ENCODE measurements at regions not wholly inside any gene's neighbourhood (a gene's known extent, or its start where the extent isn't known, plus 50 kb on each side); places are given as distances from the start of the nearest gene placed in this dataset.
A peak's percentile ranks its signal among the peaks of the same experiment; 100 is the strongest.

GRCh38 chr1:68590473-68590872, 93.6 kb upstream of the DEPDC1 start:
- Histone ChIP-seq H3K4me1 (ENCODE audit: control insufficient read depth in 5 of 5, insufficient read depth in 5 of 5, low read length in 5 of 5) (no peaks in the 10 kb centered on the region), H3K27ac (ENCODE audit: low read depth in 1 of 2, low read length in 1 of 2) (no peak overlapping the region), H3K27me3 (ENCODE audit: control insufficient read depth in 3 of 3, insufficient read depth in 3 of 3, low read length in 2 of 3) (no peaks in the 10 kb centered on the region), H3K9me3 (ENCODE audit: control insufficient read depth in 4 of 4, insufficient read depth in 3 of 4, low read length in 3 of 4) (no peaks in the 10 kb centered on the region), H3K4me3 (no peak overlapping the region), H3K36me3 (ENCODE audit: control insufficient read depth in 4 of 4, insufficient read depth in 4 of 4, low read length in 4 of 4) (no peaks in the 10 kb centered on the region), H3K9ac (ENCODE audit: insufficient read depth in 1 of 2, low read length in 2 of 2) (no peak overlapping the region)
- TF ChIP-seq CTCF (IDR thresholded peaks at IDR 0.05; ENCODE audit: control extremely low read depth, extremely low read depth) = no peak
- DNase-seq (no peak), ATAC-seq (ENCODE audit: insufficient read depth, low FRiP score) (no peak)
- 84 to 93% methylated on average over 1 of the region's 1 CpG for WGBS, 2 donors

- no peak overlapping the region for H3K4me3 ChIP-seq
- no peak overlapping the region for H3K27ac ChIP-seq (ENCODE audit: low read depth in 1 of 2, low read length in 1 of 2)
- no peaks in the 10 kb centered on the region for H3K4me1 ChIP-seq (ENCODE audit: control insufficient read depth in 5 of 5, insufficient read depth in 5 of 5, low read length in 5 of 5)
- TF ChIP-seq CTCF (IDR thresholded peaks at IDR 0.05; ENCODE audit: control extremely low read depth, extremely low read depth) = no peak
- no peaks in the 10 kb centered on the region for H3K9me3 ChIP-seq (ENCODE audit: control insufficient read depth in 4 of 4, insufficient read depth in 3 of 4, low read length in 3 of 4)
- WGBS, 2 donors = 96 to 98% methylated on average over 2 of the region's 2 CpGs
- H3K9ac ChIP-seq (ENCODE audit: insufficient read depth in 1 of 2, low read length in 2 of 2) = no peak overlapping the region
- H3K27me3 ChIP-seq (ENCODE audit: control insufficient read depth in 3 of 3, insufficient read depth in 3 of 3, low read length in 2 of 3) = no peaks in the 10 kb centered on the region
- ATAC-seq (ENCODE audit: insufficient read depth, low FRiP score) (no peak), DNase-seq (no peak)
- no peaks in the 10 kb centered on the region for H3K36me3 ChIP-seq (ENCODE audit: control insufficient read depth in 4 of 4, insufficient read depth in 4 of 4, low read length in 4 of 4)
Observed at GRCh38 chr1:68594851-68595250, 98.0 kb upstream of the DEPDC1 start.

- Histone ChIP-seq H3K4me3 (no peak overlapping the region), H3K27me3 (ENCODE audit: control insufficient read depth in 3 of 3, insufficient read depth in 3 of 3, low read length in 2 of 3) (no peaks in the 10 kb centered on the region), H3K27ac (ENCODE audit: low read depth in 1 of 2, low read length in 1 of 2) (no peak overlapping the region), H3K4me1 (ENCODE audit: control insufficient read depth in 5 of 5, insufficient read depth in 5 of 5, low read length in 5 of 5) (no peaks in the 10 kb centered on the region), H3K9me3 (ENCODE audit: control insufficient read depth in 4 of 4, insufficient read depth in 3 of 4, low read length in 3 of 4) (no peaks in the 10 kb centered on the region), H3K36me3 (ENCODE audit: control insufficient read depth in 4 of 4, insufficient read depth in 4 of 4, low read length in 4 of 4) (no peaks in the 10 kb centered on the region), H3K9ac (ENCODE audit: insufficient read depth in 1 of 2, low read length in 2 of 2) (no peak overlapping the region)
- TF ChIP-seq CTCF (IDR thresholded peaks at IDR 0.05; ENCODE audit: control extremely low read depth, extremely low read depth) = no peak
- 56 to 73% methylated on average over 5 of the region's 5 CpGs for WGBS, 2 donors
- ATAC-seq (ENCODE audit: insufficient read depth, low FRiP score) (no peak), DNase-seq (peak in 2 of 3 donors; percentile 21 to 40)
Observed at GRCh38 chr1:68600049-68600661, 103.3 kb upstream of the DEPDC1 start.

DNA sequence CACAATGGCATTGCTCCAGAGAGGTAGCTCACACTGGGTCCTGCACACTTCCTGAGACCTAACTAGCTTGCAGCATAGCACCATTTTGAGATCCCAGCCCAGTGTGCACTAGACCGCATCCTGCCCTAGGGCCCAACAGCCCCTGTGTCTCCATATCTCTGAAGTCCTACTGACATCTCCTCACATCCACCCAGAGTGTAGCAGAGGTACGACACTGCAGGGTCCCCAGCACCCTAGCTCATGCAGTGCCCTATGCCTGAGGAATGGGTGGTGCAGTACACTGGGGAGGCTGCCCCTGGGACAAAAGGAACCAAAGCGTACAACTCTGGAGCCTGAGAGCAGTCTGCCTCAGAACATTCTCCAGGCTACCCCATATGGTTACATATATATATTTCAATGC, 111.4 kb upstream of the DEPDC1 start:
- no peaks in the 10 kb centered on the region for H3K36me3 ChIP-seq (ENCODE audit: control insufficient read depth in 4 of 4, insufficient read depth in 4 of 4, low read length in 4 of 4)
- H3K27me3 ChIP-seq (ENCODE audit: control insufficient read depth in 3 of 3, insufficient read depth in 3 of 3, low read length in 2 of 3) = no peaks in the 10 kb centered on the region
- 95 to 98% methylated on average over 3 of the region's 3 CpGs for whole genome bisulfite sequencing, 2 donors
- TF ChIP-seq CTCF (IDR thresholded peaks at IDR 0.05; ENCODE audit: control extremely low read depth, extremely low read depth) = no peak
- H3K9me3 ChIP-seq (ENCODE audit: control insufficient read depth in 4 of 4, insufficient read depth in 3 of 4, low read length in 3 of 4) = peaks cover 0 to 5% (median 0%) of the 10 kb centered on the region in 4 donors
- H3K4me3 ChIP-seq = no peak overlapping the region
- ATAC-seq (ENCODE audit: insufficient read depth, low FRiP score) (no peak), DNase-seq (no peak)
- no peak overlapping the region for H3K9ac ChIP-seq (ENCODE audit: insufficient read depth in 1 of 2, low read length in 2 of 2)
- H3K4me1 ChIP-seq (ENCODE audit: control insufficient read depth in 5 of 5, insufficient read depth in 5 of 5, low read length in 5 of 5) = no peaks in the 10 kb centered on the region
- no peak overlapping the region for H3K27ac ChIP-seq (ENCODE audit: low read depth in 1 of 2, low read length in 1 of 2)
